ENCODE measurements at regions not wholly inside any gene's neighbourhood (a gene's known extent, or its start where the extent isn't known, plus 50 kb on each side); places are given as distances from the start of the nearest gene placed in this dataset.

DNA sequence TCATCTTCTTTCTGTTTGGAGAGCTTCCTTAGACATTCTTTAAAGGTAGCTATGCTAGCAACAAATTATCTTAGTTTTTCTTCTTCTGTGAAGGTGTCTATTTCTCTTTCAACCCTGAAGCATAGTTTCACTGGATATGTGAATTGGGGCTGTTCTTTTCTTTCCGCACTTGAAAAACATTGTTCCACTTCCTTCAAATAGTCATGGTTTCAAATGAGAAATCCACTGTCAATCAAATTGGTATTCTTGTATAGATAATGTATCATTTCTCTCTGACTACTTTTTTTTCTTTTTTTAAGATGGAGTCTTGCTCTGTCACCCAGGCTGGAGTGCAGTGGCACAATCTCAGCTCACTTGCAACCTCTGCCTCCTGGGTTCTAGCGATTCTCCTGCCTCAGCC, 254.0 kb downstream of the ANAPC1 start:
- Histone ChIP-seq H3K4me1 (ENCODE audit: control insufficient read depth, extremely low read depth, insufficient read depth, low read length) (no peaks in the 10 kb centered on the region), H3K4me2 (ENCODE audit: insufficient read depth, low read length) (no peak overlapping the region), H3K27me3 (ENCODE audit: control insufficient read depth in 2 of 2, insufficient read depth in 2 of 2, low read length in 2 of 2) (peaks cover 4 to 10% of the 10 kb centered on the region in 2 experiments), H3K9me3 (replicated peaks; ENCODE audit: control insufficient read depth, insufficient read depth, low read length) (no peaks in the 10 kb centered on the region), H3K36me3 (ENCODE audit: control insufficient read depth in 2 of 2, extremely low read depth in 1 of 2, insufficient read depth in 2 of 2, low read length in 2 of 2) (no peaks in the 10 kb centered on the region), H2AFZ (ENCODE audit: low read depth, low read length) (no peak overlapping the region), H3K9ac (replicated peaks; ENCODE audit: extremely low read depth, insufficient read depth, low read length) (no peak overlapping the region), H3K9me1 (replicated peaks; ENCODE audit: control insufficient read depth, extremely low read depth, insufficient read depth, low read length) (no peaks in the 10 kb centered on the region), H3K4me3 (replicated peaks in 1 of 3; ENCODE audit: insufficient read depth in 1 of 3, low read depth in 1 of 3, low read length in 3 of 3) (no peak overlapping the region), H3K27ac (ENCODE audit: insufficient read depth, low read depth, low read length) (no peak overlapping the region), H4K20me1 (replicated peaks; ENCODE audit: control insufficient read depth, extremely low read depth, insufficient read depth, low read length) (no peaks in the 10 kb centered on the region), H3K79me2 (ENCODE audit: control insufficient read depth, insufficient read depth, low read length) (no peaks in the 10 kb centered on the region)
- dilution Hi-C loops (cut with MboI; ENCODE audit: extremely low pct_ligation_motif_present, low sequenced_read_pairs) = no loop called here
- CTCF ChIA-PET = interaction anchor here (2.8 kb wide), 1 partner anchor 9 kb away, joined by 6 read pairs; no protein-coding TSS in a partner anchor
- no peak for FAIRE-seq
- no peak for DNase-seq (ENCODE audit: low read depth, low spot score)
- TF ChIP-seq, protein P1, sequence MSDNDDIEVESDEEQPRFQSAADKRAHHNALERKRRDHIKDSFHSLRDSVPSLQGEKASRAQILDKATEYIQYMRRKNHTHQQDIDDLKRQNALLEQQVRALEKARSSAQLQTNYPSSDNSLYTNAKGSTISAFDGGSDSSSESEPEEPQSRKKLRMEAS (IDR thresholded peaks at IDR 0.05; ENCODE audit: insufficient read depth, insufficient read length) = no peak
- no peak for TF ChIP-seq JUN (IDR thresholded peaks at IDR 0.05; ENCODE audit: borderline replicate concordance, insufficient read depth, insufficient read length, low read depth)
- no peak for TF ChIP-seq FOS (IDR thresholded peaks at IDR 0.05; ENCODE audit: borderline replicate concordance, insufficient read depth, low read length)
- TF ChIP-seq EZH2 (IDR thresholded peaks at IDR 0.05; ENCODE audit: borderline replicate concordance, low read depth, low read length, severe bottlenecking) = no peak
- TF ChIP-seq, protein P2, sequence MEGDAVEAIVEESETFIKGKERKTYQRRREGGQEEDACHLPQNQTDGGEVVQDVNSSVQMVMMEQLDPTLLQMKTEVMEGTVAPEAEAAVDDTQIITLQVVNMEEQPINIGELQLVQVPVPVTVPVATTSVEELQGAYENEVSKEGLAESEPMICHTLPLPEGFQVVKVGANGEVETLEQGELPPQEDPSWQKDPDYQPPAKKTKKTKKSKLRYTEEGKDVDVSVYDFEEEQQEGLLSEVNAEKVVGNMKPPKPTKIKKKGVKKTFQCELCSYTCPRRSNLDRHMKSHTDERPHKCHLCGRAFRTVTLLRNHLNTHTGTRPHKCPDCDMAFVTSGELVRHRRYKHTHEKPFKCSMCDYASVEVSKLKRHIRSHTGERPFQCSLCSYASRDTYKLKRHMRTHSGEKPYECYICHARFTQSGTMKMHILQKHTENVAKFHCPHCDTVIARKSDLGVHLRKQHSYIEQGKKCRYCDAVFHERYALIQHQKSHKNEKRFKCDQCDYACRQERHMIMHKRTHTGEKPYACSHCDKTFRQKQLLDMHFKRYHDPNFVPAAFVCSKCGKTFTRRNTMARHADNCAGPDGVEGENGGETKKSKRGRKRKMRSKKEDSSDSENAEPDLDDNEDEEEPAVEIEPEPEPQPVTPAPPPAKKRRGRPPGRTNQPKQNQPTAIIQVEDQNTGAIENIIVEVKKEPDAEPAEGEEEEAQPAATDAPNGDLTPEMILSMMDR (IDR thresholded peaks at IDR 0.05; ENCODE audit: extremely low read depth in 1 of 2, insufficient read depth in 1 of 2, low read depth in 1 of 2, low read length in 2 of 2) = no peak
- TF ChIP-seq GATA2 (IDR thresholded peaks at IDR 0.05; ENCODE audit: insufficient read depth, insufficient read length, low read depth, low read length) = no peak
- no peak for TF ChIP-seq POLR2AphosphoS5 (IDR thresholded peaks at IDR 0.05; ENCODE audit: insufficient read depth, low read depth, low read length)
- no peak for TF ChIP-seq POLR2A (IDR thresholded peaks at IDR 0.05; ENCODE audit: low read depth, low read length)
- no peak for TF ChIP-seq MYC (IDR thresholded peaks at IDR 0.05; ENCODE audit: low read depth, low read length)
- intact Hi-C loops (cut with micrococcal nuclease) = no loop called here
- BruUV-seq (replicated peaks) = no TSS peak
- POLR2A ChIA-PET = no interaction called here
